HEK293 (cell line): ENCODE measurements at regions not wholly inside any gene's neighbourhood (a gene's known extent, or its start where the extent isn't known, plus 50 kb on each side); places are given as distances from the start of the nearest gene placed in this dataset.

ENCODE experiments used
- CTCF ChIA-PET: fragments of 350-600 bp; formaldehyde crosslinking; extraction: SDS; loops from one replicate; lab custom pipeline; 2021; ENCODE audit warnings: antibody characterized with exemption; lab: Yijun Ruan, JAX
- POLR2A ChIA-PET: fragments of 300-600 bp; formaldehyde crosslinking; extraction: SDS; loops from one replicate; lab custom pipeline; 2020; ENCODE audit warnings: antibody characterized with exemption, inconsistent platforms; lab: Yijun Ruan, JAX
- H3K27ac ChIP-seq: fragments of 200-500 bp; sonication (Bioruptor generic); 2 replicates; pipeline ENCODE4 v1.5.1; 2014; ENCODE audit warnings: low read depth, low read length, control low read depth, inconsistent platforms; ENCODE audit errors: extremely low read depth
- H3K36me3 ChIP-seq, 2 experiments: fragments of 200-500 bp in 1 of 2; sonication (Bioruptor generic) in 1 of 2; 1 replicate in 1 of 2; 2 replicates in 1 of 2; pipeline ENCODE4 v1.5.1; 2014 to 2017; ENCODE audit warnings: inconsistent platforms in 2 of 2, low read length in 2 of 2; ENCODE audit not compliant: control insufficient read depth in 2 of 2, insufficient read depth in 1 of 2
- H3K4me1 ChIP-seq: fragments of 200-500 bp; sonication (Bioruptor generic); 2 replicates; pipeline ENCODE4 v1.5.1; 2014; ENCODE audit warnings: mild to moderate bottlenecking, low read length, inconsistent platforms; ENCODE audit not compliant: control insufficient read depth, insufficient read depth
- H3K4me3 ChIP-seq: 2 replicates; pipeline ENCODE4 v1.5.1; 2011; ENCODE audit warnings: low read depth, mild to moderate bottlenecking, control low read depth, low read length, moderate library complexity
- H3K9me3 ChIP-seq: fragments of 200-500 bp; sonication (Bioruptor generic); 2 replicates; pipeline ENCODE4 v1.5.1; 2014; ENCODE audit warnings: low read depth, low read length, inconsistent platforms; ENCODE audit not compliant: control insufficient read depth, insufficient read depth
- EGR2 ChIP-seq: fragments of 450-650 bp; formaldehyde crosslinking; IDR thresholded peaks from 2 replicates; pipeline ENCODE4 v1.5.1; 2016; ENCODE audit warnings: low read depth, missing biosample characterization, missing genetic modification characterization
- FEZF1 ChIP-seq: fragments of 450-650 bp; formaldehyde crosslinking; IDR thresholded peaks from 2 replicates; pipeline ENCODE4 v1.5.1; 2016; ENCODE audit warnings: missing biosample characterization, missing genetic modification characterization
- KLF1 ChIP-seq: fragments of 450-650 bp; formaldehyde crosslinking; IDR thresholded peaks from 2 replicates; pipeline ENCODE4 v1.5.1; 2016; ENCODE audit warnings: missing biosample characterization, missing genetic modification characterization
- KLF16 ChIP-seq: fragments of 450-650 bp; formaldehyde crosslinking; IDR thresholded peaks from 2 replicates; pipeline ENCODE4 v1.5.1; 2017; ENCODE audit warnings: missing biosample characterization, missing genetic modification characterization
- OVOL3 ChIP-seq: fragments of 450-650 bp; formaldehyde crosslinking; IDR thresholded peaks from 2 replicates; pipeline ENCODE4 v1.5.1; 2016; ENCODE audit warnings: missing biosample characterization, missing genetic modification characterization
- REPIN1 ChIP-seq: fragments of 450-650 bp; formaldehyde crosslinking; IDR thresholded peaks from 2 replicates; pipeline ENCODE4 v1.5.1; 2017; ENCODE audit warnings: missing biosample characterization, missing genetic modification characterization, low read depth
- TRIM28 ChIP-seq: IDR thresholded peaks from 2 replicates; pipeline ENCODE4 v1.6.1; 2011; ENCODE audit warnings: low read length, control low read depth, borderline replicate concordance
- ZBTB21 ChIP-seq: fragments of 450-650 bp; formaldehyde crosslinking; IDR thresholded peaks from 2 replicates; pipeline ENCODE4 v1.5.1; 2017; ENCODE audit warnings: missing biosample characterization, missing genetic modification characterization
- ZFHX2 ChIP-seq: fragments of 450-650 bp; formaldehyde crosslinking; conservative IDR thresholded peaks from 2 replicates; pipeline ENCODE4 v1.5.1; 2016; ENCODE audit warnings: missing biosample characterization, missing genetic modification characterization
- ZNF223 ChIP-seq: fragments of 450-650 bp; formaldehyde crosslinking; IDR thresholded peaks from 2 replicates; pipeline ENCODE4 v1.5.1; 2016; ENCODE audit warnings: missing biosample characterization, missing genetic modification characterization
- ZNF571 ChIP-seq: fragments of 450-650 bp; formaldehyde crosslinking; IDR thresholded peaks from 2 replicates; pipeline ENCODE4 v1.5.0; 2017; ENCODE audit warnings: missing biosample characterization, missing genetic modification characterization
- ZNF580 ChIP-seq: fragments of 450-650 bp; formaldehyde crosslinking; IDR thresholded peaks from 2 replicates; pipeline ENCODE4 v1.5.1; 2016; ENCODE audit warnings: missing biosample characterization, missing genetic modification characterization
- ZNF585B ChIP-seq: fragments of 450-650 bp; formaldehyde crosslinking; IDR thresholded peaks from 2 replicates; pipeline ENCODE4 v1.5.1; 2016; ENCODE audit warnings: missing biosample characterization, missing genetic modification characterization
- ZNF596 ChIP-seq: fragments of 450-650 bp; IDR thresholded peaks from 2 replicates; pipeline ENCODE4 v1.5.0; 2018; ENCODE audit warnings: missing biosample characterization, mild to moderate bottlenecking, missing genetic modification characterization, moderate library complexity
- ZNF660 ChIP-seq: fragments of 450-650 bp; IDR thresholded peaks from 2 replicates; pipeline ENCODE4 v1.5.1; 2018; ENCODE audit warnings: missing biosample characterization, mild to moderate bottlenecking, missing genetic modification characterization
- ZNF785 ChIP-seq: fragments of 450-650 bp; formaldehyde crosslinking; IDR thresholded peaks from 2 replicates; pipeline ENCODE4 v1.5.1; 2016; ENCODE audit warnings: missing biosample characterization, missing genetic modification characterization
- ZNF843 ChIP-seq: fragments of 450-650 bp; formaldehyde crosslinking; IDR thresholded peaks from 2 replicates; pipeline ENCODE4 v1.5.1; 2016; ENCODE audit warnings: missing biosample characterization, missing genetic modification characterization
- TF ChIP-seq, protein P1 (sequence below): fragments of 450-650 bp; formaldehyde crosslinking; IDR thresholded peaks from 2 replicates; pipeline ENCODE4 v1.5.1; 2016; ENCODE audit warnings: missing biosample characterization, missing genetic modification characterization
- TF ChIP-seq, protein P2 (sequence below): fragments of 450-650 bp; IDR thresholded peaks from 2 replicates; pipeline ENCODE4 v1.5.1; 2018; ENCODE audit warnings: missing biosample characterization, missing genetic modification characterization
- TF ChIP-seq, protein P3 (sequence below): fragments of 450-650 bp; formaldehyde crosslinking; IDR thresholded peaks from 2 replicates; pipeline ENCODE4 v1.5.1; 2016; ENCODE audit warnings: missing biosample characterization, missing genetic modification characterization, low read depth

- TF ChIP-seq, protein P1, sequence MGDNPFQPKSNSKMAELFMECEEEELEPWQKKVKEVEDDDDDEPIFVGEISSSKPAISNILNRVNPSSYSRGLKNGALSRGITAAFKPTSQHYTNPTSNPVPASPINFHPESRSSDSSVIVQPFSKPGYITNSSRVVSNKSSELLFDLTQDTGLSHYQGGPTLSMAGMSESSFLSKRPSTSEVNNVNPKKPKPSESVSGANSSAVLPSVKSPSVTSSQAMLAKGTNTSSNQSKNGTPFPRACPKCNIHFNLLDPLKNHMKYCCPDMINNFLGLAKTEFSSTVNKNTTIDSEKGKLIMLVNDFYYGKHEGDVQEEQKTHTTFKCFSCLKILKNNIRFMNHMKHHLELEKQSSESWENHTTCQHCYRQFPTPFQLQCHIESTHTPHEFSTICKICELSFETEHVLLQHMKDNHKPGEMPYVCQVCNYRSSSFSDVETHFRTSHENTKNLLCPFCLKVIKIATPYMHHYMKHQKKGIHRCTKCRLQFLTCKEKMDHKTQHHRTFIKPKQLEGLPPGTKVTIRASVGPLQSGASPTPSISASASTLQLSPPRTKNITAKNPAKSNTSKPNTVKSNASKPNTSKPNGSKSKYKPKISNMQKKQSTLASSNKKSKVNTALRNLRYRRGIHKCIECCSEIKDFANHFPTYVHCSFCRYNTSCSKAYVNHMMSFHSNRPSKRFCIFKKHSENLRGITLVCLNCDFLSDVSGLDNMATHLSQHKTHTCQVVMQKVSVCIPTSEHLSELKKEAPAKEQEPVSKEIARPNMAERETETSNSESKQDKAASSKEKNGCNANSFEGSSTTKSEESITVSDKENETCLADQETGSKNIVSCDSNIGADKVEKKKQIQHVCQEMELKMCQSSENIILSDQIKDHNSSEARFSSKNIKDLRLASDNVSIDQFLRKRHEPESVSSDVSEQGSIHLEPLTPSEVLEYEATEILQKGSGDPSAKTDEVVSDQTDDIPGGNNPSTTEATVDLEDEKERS (tag by site-specific recombination) = no peak
- TF ChIP-seq, protein P2, sequence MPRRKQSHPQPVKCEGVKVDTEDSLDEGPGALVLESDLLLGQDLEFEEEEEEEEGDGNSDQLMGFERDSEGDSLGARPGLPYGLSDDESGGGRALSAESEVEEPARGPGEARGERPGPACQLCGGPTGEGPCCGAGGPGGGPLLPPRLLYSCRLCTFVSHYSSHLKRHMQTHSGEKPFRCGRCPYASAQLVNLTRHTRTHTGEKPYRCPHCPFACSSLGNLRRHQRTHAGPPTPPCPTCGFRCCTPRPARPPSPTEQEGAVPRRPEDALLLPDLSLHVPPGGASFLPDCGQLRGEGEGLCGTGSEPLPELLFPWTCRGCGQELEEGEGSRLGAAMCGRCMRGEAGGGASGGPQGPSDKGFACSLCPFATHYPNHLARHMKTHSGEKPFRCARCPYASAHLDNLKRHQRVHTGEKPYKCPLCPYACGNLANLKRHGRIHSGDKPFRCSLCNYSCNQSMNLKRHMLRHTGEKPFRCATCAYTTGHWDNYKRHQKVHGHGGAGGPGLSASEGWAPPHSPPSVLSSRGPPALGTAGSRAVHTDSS (tag by site-specific recombination) = no peak
These were observed 89.6 kb upstream of the KCTD1 start (continued) for GRCh38 chr18:26637983-26638382.

- no peak for TF ChIP-seq ZNF660 (tag by site-specific recombination)
- TF ChIP-seq ZFHX2 (tag by site-specific recombination) = peak; percentile 80
- TF ChIP-seq TRIM28 = no peak
- TF ChIP-seq EGR2 (tag by site-specific recombination) = peak; percentile 78
- H3K27ac ChIP-seq = no peak overlapping the region
- H3K36me3 ChIP-seq = no peaks in the 10 kb centered on the region
- ChIA-PET CTCF (no interaction called here), POLR2A (no interaction called here)
- H3K9me3 ChIP-seq = no peaks in the 10 kb centered on the region
- H3K4me3 ChIP-seq = no peak overlapping the region
- no peaks in the 10 kb centered on the region for H3K4me1 ChIP-seq
These were observed 89.0 kb upstream of the KCTD1 start for GRCh38 chr18:26637324-26637723.

- no peak overlapping the region for H3K27ac ChIP-seq
- TF ChIP-seq ZNF596 (tag by site-specific recombination) (no peak), ZNF571 (tag by site-specific recombination) (no peak)
- TF ChIP-seq, all 188 proteins: peak for 0
- POLR2A ChIA-PET = no interaction called here
- no peak overlapping the region for H3K4me3 ChIP-seq
- no peaks in the 10 kb centered on the region for H3K4me1 ChIP-seq
- CTCF ChIA-PET = no interaction called here
- H3K9me3 ChIP-seq = no peaks in the 10 kb centered on the region
- no peaks in the 10 kb centered on the region for H3K36me3 ChIP-seq
These were observed 87.1 kb upstream of the KCTD1 start for GRCh38 chr18:26635466-26635865.

GRCh38 chr18:26634631-26635030 is 86.3 kb upstream of the KCTD1 start:
- POLR2A ChIA-PET = no interaction called here
- CTCF ChIA-PET = interaction anchor here (0.7 kb wide), 1 partner anchor 215 kb away, joined by 3 read pairs; no protein-coding TSS in a partner anchor
- Histone ChIP-seq H3K36me3 (no peaks in the 10 kb centered on the region), H3K4me1 (no peaks in the 10 kb centered on the region), H3K27ac (no peak overlapping the region), H3K9me3 (no peaks in the 10 kb centered on the region), H3K4me3 (no peak overlapping the region)
- no peak for TF ChIP-seq ZNF785 (tag by site-specific recombination)

DNA sequence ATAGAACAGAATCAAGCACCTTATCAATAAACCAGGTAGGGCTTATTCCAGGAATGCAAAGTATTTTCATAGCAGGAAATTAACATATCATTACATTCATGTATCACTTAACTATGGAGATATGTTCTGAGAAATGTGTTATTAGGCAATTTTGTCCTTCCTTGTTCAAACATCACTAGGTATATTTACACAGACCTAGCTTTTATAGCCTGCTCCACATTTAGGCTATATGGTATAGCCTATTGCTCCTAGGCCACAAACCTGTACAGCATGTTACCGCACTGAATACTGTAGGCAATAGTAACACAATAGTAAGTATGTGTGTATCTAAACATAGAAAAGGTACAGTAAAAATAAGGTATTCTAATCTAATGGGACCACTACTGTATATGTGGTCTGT is 82.8 kb upstream of the KCTD1 start:
- CTCF ChIA-PET = interaction anchor here (0.9 kb wide), 1 partner anchor 10 kb away, joined by 5 read pairs; no protein-coding TSS in a partner anchor
- no peak overlapping the region for H3K27ac ChIP-seq
- H3K36me3 ChIP-seq = no peaks in the 10 kb centered on the region
- POLR2A ChIA-PET = no interaction called here
- no peak overlapping the region for H3K4me3 ChIP-seq
- H3K4me1 ChIP-seq = no peaks in the 10 kb centered on the region
- no peaks in the 10 kb centered on the region for H3K9me3 ChIP-seq
- no peak for TF ChIP-seq ZNF223 (tag by site-specific recombination)
- no peak for TF ChIP-seq KLF1 (tag by site-specific recombination)
- TF ChIP-seq, protein P3, sequence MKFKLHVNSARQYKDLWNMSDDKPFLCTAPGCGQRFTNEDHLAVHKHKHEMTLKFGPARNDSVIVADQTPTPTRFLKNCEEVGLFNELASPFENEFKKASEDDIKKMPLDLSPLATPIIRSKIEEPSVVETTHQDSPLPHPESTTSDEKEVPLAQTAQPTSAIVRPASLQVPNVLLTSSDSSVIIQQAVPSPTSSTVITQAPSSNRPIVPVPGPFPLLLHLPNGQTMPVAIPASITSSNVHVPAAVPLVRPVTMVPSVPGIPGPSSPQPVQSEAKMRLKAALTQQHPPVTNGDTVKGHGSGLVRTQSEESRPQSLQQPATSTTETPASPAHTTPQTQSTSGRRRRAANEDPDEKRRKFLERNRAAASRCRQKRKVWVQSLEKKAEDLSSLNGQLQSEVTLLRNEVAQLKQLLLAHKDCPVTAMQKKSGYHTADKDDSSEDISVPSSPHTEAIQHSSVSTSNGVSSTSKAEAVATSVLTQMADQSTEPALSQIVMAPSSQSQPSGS (tag by site-specific recombination) = no peak
- TF ChIP-seq REPIN1 = no peak
- no peak for TF ChIP-seq KLF16 (tag by site-specific recombination)
- TF ChIP-seq ZNF843 (tag by site-specific recombination) = no peak
- TF ChIP-seq OVOL3 (tag by site-specific recombination) = no peak
- TF ChIP-seq, protein P2 (tag by site-specific recombination) = no peak
- TF ChIP-seq ZBTB21 (tag by site-specific recombination) = no peak
- no peak for TF ChIP-seq ZNF580 (tag by site-specific recombination)
- no peak for TF ChIP-seq ZNF585B (tag by site-specific recombination)
- no peak for TF ChIP-seq FEZF1 (tag by site-specific recombination)
